ENCODE measurements at regions not wholly inside any gene's neighbourhood (a gene's known extent, or its start where the extent isn't known, plus 50 kb on each side); places are given as distances from the start of the nearest gene placed in this dataset.
"Not testable (repeated sequence)": the region's sequence is repeated elsewhere in the genome, so short reads cannot be mapped to it uniquely, and the experiment has no call there.

DNA sequence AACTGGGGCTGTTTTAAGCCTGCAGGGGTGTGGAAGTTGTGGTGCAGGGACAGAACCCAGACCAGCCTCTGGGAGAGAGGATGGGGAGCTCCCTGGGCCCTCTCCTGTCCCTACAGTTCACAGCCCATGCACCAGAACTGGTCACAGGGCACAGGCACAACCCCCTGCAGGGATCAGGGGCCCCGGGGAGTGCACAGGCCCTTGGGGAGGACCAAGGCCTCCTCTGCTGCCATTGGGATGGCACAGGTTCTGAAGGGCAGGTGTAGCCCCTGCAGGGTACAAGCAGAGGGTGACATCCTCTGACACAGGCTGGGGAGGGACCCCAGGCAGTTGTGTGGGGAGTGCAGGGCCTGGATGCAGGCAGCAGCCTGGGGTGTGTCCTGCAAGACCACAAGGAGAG, 66.4 kb upstream of the SFSWAP start:
- Mint-ChIP-seq H3K4me1 (peaks cover 0 to 4% (median 2%) of the 10 kb centered on the region in 4 donors), H3K27ac (no peak overlapping the region), H3K27me3 (peaks cover 4 to 9% of the 10 kb centered on the region in 2 donors), H3K9me3 (peaks cover 0 to 3% (median 0%) of the 10 kb centered on the region in 8 donors), H3K4me3 (no peak overlapping the region), H3K36me3 (no peaks in the 10 kb centered on the region)
- no peak overlapping the region for H3K4me3 ChIP-seq (ENCODE audit: low read length in 2 of 2)
- POLR2A ChIA-PET (ENCODE audit: partially characterized antibody), result no interaction called here
- H3K27ac ChIP-seq (ENCODE audit: low read depth, low read length), result no peak overlapping the region
- no peak for DNase-seq
- H3K36me3 ChIP-seq (ENCODE audit: insufficient read depth, low read length), result no peaks in the 10 kb centered on the region
- H3K27me3 ChIP-seq (ENCODE audit: insufficient read depth, low read length), result no peaks in the 10 kb centered on the region
- intact Hi-C loops (cut with micrococcal nuclease), result loop anchor here (5.0 kb wide), 1 partner anchor 332 kb away; no protein-coding TSS in a partner anchor
- no peaks in the 10 kb centered on the region for H3K9me3 ChIP-seq (ENCODE audit: control insufficient read depth in 1 of 2, low read length in 2 of 2)
- no peaks in the 10 kb centered on the region for H3K4me1 ChIP-seq (ENCODE audit: insufficient read depth, low read length)
- CTCF ChIA-PET (ENCODE audit: partially characterized antibody), result no interaction called here

DNA sequence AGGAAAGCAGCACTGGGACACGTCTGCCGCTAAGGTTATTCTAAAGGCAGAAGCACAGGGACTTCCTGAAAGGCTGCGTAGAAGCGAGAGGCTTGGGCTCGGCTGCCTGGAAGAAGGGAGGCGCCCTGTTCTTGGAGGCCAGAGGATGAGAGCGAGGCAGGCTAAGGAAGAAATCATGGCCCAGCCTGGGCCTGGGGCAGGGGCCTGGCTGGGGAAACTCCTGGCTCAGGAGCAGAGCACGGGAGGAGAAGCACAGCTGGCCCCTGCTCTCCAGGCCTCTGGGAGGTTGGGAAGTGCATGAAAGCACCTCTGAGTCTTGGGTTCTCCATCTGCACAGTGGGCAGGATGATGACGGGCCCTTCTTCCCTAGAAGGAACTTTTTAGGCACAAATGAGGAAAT, 66.0 kb upstream of the SFSWAP start:
- H3K27me3 ChIP-seq (ENCODE audit: insufficient read depth, low read length); H3K27ac Mint-ChIP-seq; H3K27ac ChIP-seq (ENCODE audit: low read depth, low read length); POLR2A ChIA-PET (ENCODE audit: partially characterized antibody); H3K9me3 ChIP-seq (ENCODE audit: control insufficient read depth in 1 of 2, low read length in 2 of 2); H3K36me3 Mint-ChIP-seq; H3K36me3 ChIP-seq (ENCODE audit: insufficient read depth, low read length); H3K4me1 Mint-ChIP-seq; H3K4me1 ChIP-seq (ENCODE audit: insufficient read depth, low read length); H3K4me3 ChIP-seq (ENCODE audit: low read length in 2 of 2); H3K9me3 Mint-ChIP-seq; CTCF ChIA-PET (ENCODE audit: partially characterized antibody); DNase-seq; H3K4me3 Mint-ChIP-seq: not testable (repeated sequence)
- peaks cover 4 to 11% of the 10 kb centered on the region in 2 donors for H3K27me3 Mint-ChIP-seq
- intact Hi-C loops (cut with micrococcal nuclease), result loop anchor here (5.0 kb wide), 1 partner anchor 333 kb away; no protein-coding TSS in a partner anchor

DNA sequence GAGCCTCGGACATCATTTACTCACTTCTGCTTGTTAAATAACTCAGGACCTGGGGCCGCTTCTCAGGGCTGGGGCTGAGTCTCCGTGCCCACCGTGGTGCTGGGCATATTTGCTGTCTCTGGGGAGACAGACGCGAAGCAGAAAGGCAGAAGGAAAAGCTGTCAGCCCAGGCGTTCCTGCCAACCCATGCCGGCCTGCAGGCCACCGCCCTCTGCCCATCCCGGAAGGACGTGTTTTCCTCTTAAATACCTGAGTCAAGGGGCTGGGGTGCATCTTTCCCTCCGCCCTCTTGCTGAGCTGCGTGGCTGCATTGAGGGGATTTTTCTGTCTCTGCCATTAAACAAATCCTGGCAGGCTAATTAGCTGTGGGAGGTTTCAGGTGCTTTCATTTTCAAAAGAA, 65.3 kb upstream of the SFSWAP start:
- H3K9me3 ChIP-seq (ENCODE audit: control insufficient read depth in 1 of 2, low read length in 2 of 2); H3K27ac Mint-ChIP-seq; POLR2A ChIA-PET (ENCODE audit: partially characterized antibody); H3K36me3 Mint-ChIP-seq; H3K4me1 Mint-ChIP-seq; H3K4me3 Mint-ChIP-seq; CTCF ChIA-PET (ENCODE audit: partially characterized antibody); H3K27ac ChIP-seq (ENCODE audit: low read depth, low read length); DNase-seq; H3K4me1 ChIP-seq (ENCODE audit: insufficient read depth, low read length); H3K9me3 Mint-ChIP-seq; H3K27me3 ChIP-seq (ENCODE audit: insufficient read depth, low read length); H3K4me3 ChIP-seq (ENCODE audit: low read length in 2 of 2); intact Hi-C loops (cut with micrococcal nuclease); H3K36me3 ChIP-seq (ENCODE audit: insufficient read depth, low read length): not testable (repeated sequence)
- H3K27me3 Mint-ChIP-seq, result peaks cover 4 to 10% of the 10 kb centered on the region in 2 donors

DNA sequence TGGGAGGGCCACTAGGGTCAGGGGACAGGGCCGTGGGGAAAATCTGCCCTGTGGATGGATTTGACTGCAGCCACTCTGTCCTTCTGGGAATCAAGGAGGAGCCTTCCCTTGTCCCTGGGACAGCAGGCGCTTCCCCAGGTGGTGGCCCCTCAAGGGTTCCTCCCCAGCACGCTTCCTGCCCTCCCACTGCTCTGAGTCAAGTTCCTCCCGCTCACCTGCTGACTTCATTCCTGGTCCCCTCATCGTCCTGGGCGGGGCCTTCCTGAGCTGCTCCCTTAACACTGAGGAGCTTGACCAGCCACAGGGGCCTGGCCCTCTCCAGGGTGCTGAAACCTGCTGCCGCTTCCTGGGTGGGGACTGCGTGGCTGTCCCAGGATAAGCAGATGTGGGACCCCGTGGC, 64.4 kb upstream of the SFSWAP start:
- DNase-seq; H3K4me1 ChIP-seq (ENCODE audit: insufficient read depth, low read length); CTCF ChIA-PET (ENCODE audit: partially characterized antibody); H3K4me1 Mint-ChIP-seq; H3K27me3 ChIP-seq (ENCODE audit: insufficient read depth, low read length); intact Hi-C loops (cut with micrococcal nuclease); H3K36me3 ChIP-seq (ENCODE audit: insufficient read depth, low read length); H3K27ac ChIP-seq (ENCODE audit: low read depth, low read length); H3K9me3 ChIP-seq (ENCODE audit: control insufficient read depth in 1 of 2, low read length in 2 of 2); H3K36me3 Mint-ChIP-seq; H3K27ac Mint-ChIP-seq; H3K4me3 ChIP-seq (ENCODE audit: low read length in 2 of 2); H3K9me3 Mint-ChIP-seq; POLR2A ChIA-PET (ENCODE audit: partially characterized antibody): not testable (repeated sequence)
- peak overlapping the region in 1 of 8 donors; percentile 1 for H3K4me3 Mint-ChIP-seq
- H3K27me3 Mint-ChIP-seq, result peaks cover 4 to 10% of the 10 kb centered on the region in 2 donors

DNA sequence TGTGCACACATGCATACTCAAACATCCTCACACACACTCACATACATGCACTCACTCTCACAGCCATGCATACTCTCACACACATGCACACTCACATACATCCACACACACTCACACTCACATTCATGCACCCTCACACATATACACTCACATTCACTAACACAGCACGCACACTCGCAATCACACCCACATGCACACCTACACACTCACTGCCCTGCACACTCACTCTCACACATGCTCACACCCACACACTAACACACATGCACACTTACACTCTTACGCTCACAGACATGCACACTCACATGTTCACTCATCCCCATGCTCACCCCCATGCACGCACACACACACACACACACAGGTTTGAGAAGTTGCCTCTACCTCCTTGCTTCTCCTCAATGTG, 63.2 kb upstream of the SFSWAP start:
- intact Hi-C loops (cut with micrococcal nuclease), result no loop called here
- H3K4me1 Mint-ChIP-seq, result peaks cover 0 to 4% (median 2%) of the 10 kb centered on the region in 4 donors
- DNase-seq, result no peak
- H3K4me3 Mint-ChIP-seq, result no peak overlapping the region
- H3K4me3 ChIP-seq (ENCODE audit: low read length in 2 of 2), result no peak overlapping the region
- H3K4me1 ChIP-seq (ENCODE audit: insufficient read depth, low read length), result no peaks in the 10 kb centered on the region
- POLR2A ChIA-PET (ENCODE audit: partially characterized antibody), result no interaction called here
- H3K36me3 Mint-ChIP-seq, result no peaks in the 10 kb centered on the region
- CTCF ChIA-PET (ENCODE audit: partially characterized antibody), result no interaction called here
- H3K36me3 ChIP-seq (ENCODE audit: insufficient read depth, low read length), result no peaks in the 10 kb centered on the region
- no peak overlapping the region for H3K27ac ChIP-seq (ENCODE audit: low read depth, low read length)
- no peaks in the 10 kb centered on the region for H3K27me3 ChIP-seq (ENCODE audit: insufficient read depth, low read length)
- peaks cover 0 to 1% (median 0%) of the 10 kb centered on the region in 8 donors for H3K9me3 Mint-ChIP-seq
- H3K27me3 Mint-ChIP-seq, result peaks cover 6 to 10% of the 10 kb centered on the region in 2 donors
- H3K27ac Mint-ChIP-seq, result no peak overlapping the region
- H3K9me3 ChIP-seq (ENCODE audit: control insufficient read depth in 1 of 2, low read length in 2 of 2), result no peaks in the 10 kb centered on the region

DNA sequence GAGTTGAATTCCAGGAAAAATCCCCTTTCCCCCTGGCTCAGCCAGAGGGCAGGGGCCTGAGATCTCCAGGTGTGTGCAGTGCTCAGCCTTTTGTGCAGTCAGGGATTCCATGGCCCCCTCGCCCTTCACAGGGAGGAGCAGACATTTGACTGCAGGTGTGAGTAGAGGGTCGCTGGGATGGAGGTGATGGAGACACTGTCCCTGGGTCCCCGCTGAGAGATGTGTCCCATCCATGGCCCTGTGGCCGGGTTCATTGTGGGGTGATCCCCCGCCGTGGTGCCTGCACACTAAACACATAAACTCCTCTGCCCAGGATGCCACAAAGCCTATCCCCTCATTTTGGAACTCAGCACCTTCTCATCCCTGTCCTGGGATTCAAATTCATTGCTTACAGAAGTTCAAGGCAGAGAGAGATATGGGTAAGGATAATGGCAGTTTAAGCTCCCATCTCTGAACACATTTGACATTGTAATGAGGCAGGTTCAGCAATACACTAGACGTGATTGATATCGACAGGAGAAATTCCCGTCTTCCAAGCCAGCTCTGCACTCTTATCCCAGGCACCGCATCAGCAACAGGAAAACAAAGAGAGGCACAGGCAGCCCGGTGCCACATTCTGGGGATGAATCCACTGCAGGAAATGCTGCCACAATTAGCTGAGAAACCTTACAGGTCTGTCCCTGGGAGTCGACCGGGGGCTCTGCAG, 55.3 kb upstream of the SFSWAP start:
- intact Hi-C loops (cut with micrococcal nuclease), result not testable (repeated sequence)
- peaks cover 10 to 11% of the 10 kb centered on the region in 2 donors for H3K27me3 Mint-ChIP-seq

DNA sequence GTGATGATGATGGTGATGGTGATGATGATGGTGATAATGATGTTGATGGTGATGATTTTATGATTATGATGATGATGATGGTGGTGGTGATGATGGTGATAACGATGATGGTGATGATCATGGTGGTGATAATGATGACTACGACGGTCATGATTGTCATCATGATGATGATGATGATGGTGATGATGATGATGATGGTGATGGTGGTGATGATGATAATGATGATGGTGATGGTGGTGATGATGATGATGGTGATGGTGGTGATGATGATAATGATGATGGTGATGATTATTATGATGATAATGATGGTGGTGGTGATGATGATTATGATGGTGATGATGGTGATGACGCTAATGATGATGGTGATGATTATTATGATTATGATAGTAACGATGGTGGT, 54.1 kb upstream of the SFSWAP start:
- H3K4me3 ChIP-seq (ENCODE audit: low read length in 2 of 2); H3K27ac Mint-ChIP-seq; H3K9me3 ChIP-seq (ENCODE audit: control insufficient read depth in 1 of 2, low read length in 2 of 2); CTCF ChIA-PET (ENCODE audit: partially characterized antibody); H3K27me3 ChIP-seq (ENCODE audit: insufficient read depth, low read length); intact Hi-C loops (cut with micrococcal nuclease); POLR2A ChIA-PET (ENCODE audit: partially characterized antibody); H3K4me1 ChIP-seq (ENCODE audit: insufficient read depth, low read length); H3K4me1 Mint-ChIP-seq; DNase-seq; H3K36me3 Mint-ChIP-seq; H3K27ac ChIP-seq (ENCODE audit: low read depth, low read length); H3K36me3 ChIP-seq (ENCODE audit: insufficient read depth, low read length); H3K9me3 Mint-ChIP-seq: not testable (repeated sequence)
- peak overlapping the region in 1 of 8 donors; percentile 24 for H3K4me3 Mint-ChIP-seq
- peaks cover 10 to 11% of the 10 kb centered on the region in 2 donors for H3K27me3 Mint-ChIP-seq

More for the DNA sequence above, 55.3 kb upstream of the SFSWAP start:
- H3K4me3 ChIP-seq (ENCODE audit: low read length in 2 of 2); H3K27me3 ChIP-seq (ENCODE audit: insufficient read depth, low read length); H3K4me3 Mint-ChIP-seq; DNase-seq; H3K4me1 ChIP-seq (ENCODE audit: insufficient read depth, low read length); H3K9me3 ChIP-seq (ENCODE audit: control insufficient read depth in 1 of 2, low read length in 2 of 2); H3K27ac ChIP-seq (ENCODE audit: low read depth, low read length); H3K4me1 Mint-ChIP-seq; H3K9me3 Mint-ChIP-seq; POLR2A ChIA-PET (ENCODE audit: partially characterized antibody); H3K36me3 Mint-ChIP-seq; H3K36me3 ChIP-seq (ENCODE audit: insufficient read depth, low read length); CTCF ChIA-PET (ENCODE audit: partially characterized antibody): not testable (repeated sequence)
- H3K27ac Mint-ChIP-seq, result peak overlapping the region in 1 of 7 donors; percentile 35

DNA sequence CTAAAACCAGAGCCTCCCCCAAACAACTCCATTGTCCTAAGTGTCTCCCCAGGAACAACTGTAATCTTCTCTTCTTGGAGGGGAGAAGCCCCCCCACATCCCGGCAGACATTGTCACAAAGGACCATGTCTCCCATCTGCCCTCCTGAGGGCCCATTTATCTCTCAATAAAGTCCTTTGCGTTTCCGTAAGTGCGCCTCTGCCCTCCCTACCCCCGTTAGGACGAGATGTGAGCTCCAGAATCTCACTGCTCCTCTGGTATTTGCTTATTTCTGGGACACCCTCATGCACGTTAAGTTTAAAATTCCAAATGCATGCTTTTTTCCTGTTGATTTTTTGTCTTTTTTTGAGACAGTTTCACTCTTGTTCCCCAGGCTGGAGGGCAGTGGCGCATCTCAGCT, 52.3 kb upstream of the SFSWAP start:
- H3K27me3 ChIP-seq (ENCODE audit: insufficient read depth, low read length); H3K4me1 Mint-ChIP-seq; DNase-seq; CTCF ChIA-PET (ENCODE audit: partially characterized antibody); H3K9me3 Mint-ChIP-seq; H3K27ac Mint-ChIP-seq; H3K36me3 Mint-ChIP-seq; H3K4me1 ChIP-seq (ENCODE audit: insufficient read depth, low read length); H3K4me3 ChIP-seq (ENCODE audit: low read length in 2 of 2); H3K4me3 Mint-ChIP-seq; POLR2A ChIA-PET (ENCODE audit: partially characterized antibody); intact Hi-C loops (cut with micrococcal nuclease); H3K9me3 ChIP-seq (ENCODE audit: control insufficient read depth in 1 of 2, low read length in 2 of 2); H3K36me3 ChIP-seq (ENCODE audit: insufficient read depth, low read length); H3K27ac ChIP-seq (ENCODE audit: low read depth, low read length): not testable (repeated sequence)
- H3K27me3 Mint-ChIP-seq, result peaks cover 10 to 13% of the 10 kb centered on the region in 2 donors

All from CD4-positive, alpha-beta memory T cell (primary cell).